PC-9 (cell line): ENCODE measurements at regions not wholly inside any gene's neighbourhood (a gene's known extent, or its start where the extent isn't known, plus 50 kb on each side); places are given as distances from the start of the nearest gene placed in this dataset.

ENCODE experiments used
- BruUV-seq: library from RNA; stranded (reverse); fragments of 400-500 nt; replicated peaks from 2 replicates; lab custom pipeline; 2021; lab: Mats Ljungman, UMichigan
- CTCF ChIA-PET: fragments of 300-600 bp; sonication (Branson Sonifier 250); formaldehyde crosslinking; loops from one replicate; lab custom pipeline; 2022; ENCODE audit warnings: antibody characterized with exemption; lab: Charles Lee
- POLR2A ChIA-PET: fragments of 300-600 bp; sonication (Branson Sonifier 250); formaldehyde crosslinking; loops from one replicate; lab custom pipeline; 2022; ENCODE audit warnings: antibody characterized with exemption; ENCODE audit not compliant: unreplicated experiment; lab: Charles Lee
- DNase-seq, 2 experiments: peaks; one replicate each; pipeline versions ENCODE4 v3.0.0 to v3.0.0-alpha.2; 2015 to 2022; ENCODE audit warnings: mixed read lengths in 1 of 2
- H2AFZ ChIP-seq: fragments of 200-600 bp; sonication (generic); 2 replicates; pipeline ENCODE4 v1.8.1; 2017; ENCODE audit warnings: antibody characterized with exemption
- H3F3A ChIP-seq: fragments of 200-600 bp; sonication (generic); 2 replicates; pipeline ENCODE4 v1.8.1; 2017; ENCODE audit warnings: antibody characterized with exemption, mild to moderate bottlenecking, low read depth; ENCODE audit not compliant: insufficient read depth
- H3K27ac ChIP-seq: fragments of 200-600 bp; sonication (generic); 2 replicates; pipeline ENCODE4 v1.6.1; 2016; ENCODE audit warnings: mixed run types
- H3K27me3 ChIP-seq: fragments of 200-600 bp; sonication (generic); 2 replicates; pipeline ENCODE4 v1.6.1; 2016; ENCODE audit warnings: low read depth, mixed run types; ENCODE audit not compliant: insufficient read depth
- H3K36me3 ChIP-seq: fragments of 200-600 bp; sonication (generic); 2 replicates; pipeline ENCODE4 v1.6.1; 2016; ENCODE audit warnings: low read depth, mixed run types
- H3K4me1 ChIP-seq: fragments of 200-600 bp; sonication (generic); replicated peaks from 2 replicates; pipeline ENCODE4 v1.6.1; 2016; ENCODE audit warnings: mixed run types; ENCODE audit not compliant: insufficient read depth
- H3K4me2 ChIP-seq: fragments of 200-600 bp; sonication (generic); 2 replicates; pipeline ENCODE4 v1.6.1; 2017; ENCODE audit warnings: mixed run types
- H3K4me3 ChIP-seq: fragments of 200-600 bp; sonication (generic); 2 replicates; pipeline ENCODE4 v1.6.1; 2016; ENCODE audit warnings: mixed run types
- H3K79me2 ChIP-seq: fragments of 200-600 bp; sonication (generic); 2 replicates; pipeline ENCODE4 v1.6.1; 2017; ENCODE audit warnings: low read depth, mixed run types
- H3K9me2 ChIP-seq: fragments of 200-600 bp; sonication (generic); 2 replicates; pipeline ENCODE4 v1.8.1; 2017; ENCODE audit warnings: mild to moderate bottlenecking; ENCODE audit not compliant: insufficient read depth
- H3K9me3 ChIP-seq: fragments of 200-600 bp; sonication (generic); 2 replicates; pipeline ENCODE4 v1.8.1; 2016; ENCODE audit warnings: low read depth; ENCODE audit not compliant: insufficient read depth
- H4K20me1 ChIP-seq: fragments of 200-600 bp; sonication (generic); 2 replicates; pipeline ENCODE4 v1.8.1; 2017; ENCODE audit not compliant: insufficient read depth
- CTCF ChIP-seq: fragments of 200-600 bp; sonication (generic); conservative IDR thresholded peaks from 2 replicates; pipeline ENCODE4 v1.6.1; 2017; ENCODE audit warnings: mixed run types, antibody characterized with exemption, mild to moderate bottlenecking, moderate library complexity
- EZH2 ChIP-seq: fragments of 200-600 bp; sonication (generic); IDR thresholded peaks from 2 replicates; pipeline ENCODE4 v1.8.0; 2017; ENCODE audit warnings: antibody characterized with exemption, low read depth
- intact Hi-C: fragments of 100-400 bp; cut with micrococcal nuclease; formaldehyde crosslinking; loops from one replicate; pipeline ENCODE4 v1.10.0; 2022; ENCODE audit not compliant: unreplicated experiment

GRCh38 chr12:115430636-115431035, 746.7 kb upstream of the TBX3 start:
- Histone ChIP-seq H3F3A (no peaks in the 10 kb centered on the region), H3K4me3 (no peak overlapping the region), H3K9me2 (no peaks in the 10 kb centered on the region), H3K27me3 (no peaks in the 10 kb centered on the region), H4K20me1 (no peaks in the 10 kb centered on the region), H3K27ac (no peak overlapping the region), H3K36me3 (no peaks in the 10 kb centered on the region), H2AFZ (no peak overlapping the region), H3K4me2 (no peak overlapping the region), H3K4me1 (no peaks in the 10 kb centered on the region), H3K79me2 (no peaks in the 10 kb centered on the region), H3K9me3 (no peaks in the 10 kb centered on the region)
- no peak for TF ChIP-seq EZH2
- no peak for TF ChIP-seq CTCF
- intact Hi-C loops, result no loop called here
- POLR2A ChIA-PET, result no interaction called here
- CTCF ChIA-PET, result no interaction called here
- DNase-seq, result no peak
- BruUV-seq, result no TSS peak

GRCh38 chr12:115426732-115427131, 742.8 kb upstream of the TBX3 start:
- TF ChIP-seq CTCF (no peak), EZH2 (no peak)

GRCh38 chr12:115424003-115424402, 740.0 kb upstream of the TBX3 start:
- Histone ChIP-seq H2AFZ (no peak overlapping the region), H3K9me2 (no peaks in the 10 kb centered on the region), H3F3A (no peaks in the 10 kb centered on the region), H3K4me1 (no peaks in the 10 kb centered on the region), H3K4me3 (no peak overlapping the region), H4K20me1 (no peaks in the 10 kb centered on the region), H3K79me2 (no peaks in the 10 kb centered on the region), H3K27ac (no peak overlapping the region), H3K4me2 (no peak overlapping the region), H3K27me3 (no peaks in the 10 kb centered on the region), H3K9me3 (no peaks in the 10 kb centered on the region), H3K36me3 (no peaks in the 10 kb centered on the region)
- TF ChIP-seq CTCF (no peak), EZH2 (no peak)
- intact Hi-C loops, result no loop called here
- BruUV-seq, result no TSS peak
- CTCF ChIA-PET, result no interaction called here
- DNase-seq, result no peak
- POLR2A ChIA-PET, result no interaction called here

More at GRCh38 chr12:115426732-115427131, 742.8 kb upstream of the TBX3 start:
- Histone ChIP-seq H3K36me3 (no peaks in the 10 kb centered on the region), H3K27ac (no peak overlapping the region), H3K4me1 (no peaks in the 10 kb centered on the region), H2AFZ (no peak overlapping the region), H3K27me3 (no peaks in the 10 kb centered on the region), H3K9me2 (no peaks in the 10 kb centered on the region), H3K4me2 (no peak overlapping the region), H3K4me3 (no peak overlapping the region), H3K79me2 (no peaks in the 10 kb centered on the region), H3K9me3 (no peaks in the 10 kb centered on the region), H3F3A (no peaks in the 10 kb centered on the region), H4K20me1 (no peaks in the 10 kb centered on the region)
- BruUV-seq, result no TSS peak
- intact Hi-C loops, result no loop called here
- POLR2A ChIA-PET, result no interaction called here
- CTCF ChIA-PET, result no interaction called here
- no peak for DNase-seq
